ENCODE measurements at regions not wholly inside any gene's neighbourhood (a gene's known extent, or its start where the extent isn't known, plus 50 kb on each side); places are given as distances from the start of the nearest gene placed in this dataset.

GRCh38 chr14:39827901-39828655 lies 395.8 kb upstream of the FBXO33 start:
- WGBS (ENCODE audit: low lambda C conversion rate): 0% methylated on average over 2 of the region's 2 CpGs
- no peaks in the 10 kb centered on the region for H3K27me3 ChIP-seq (ENCODE audit: insufficient read depth)
- H3K36me3 ChIP-seq (replicated peaks in 1 of 2; ENCODE audit: control insufficient read depth in 1 of 2, insufficient read depth in 2 of 2, low read length in 1 of 2): no peaks in the 10 kb centered on the region
- no peaks in the 10 kb centered on the region for H3K4me1 ChIP-seq (ENCODE audit: control insufficient read depth in 1 of 2, insufficient read depth in 2 of 2, low read depth in 1 of 2, low read length in 1 of 2)
- DNase-seq: no peak
- H3F3A ChIP-seq (replicated peaks; ENCODE audit: insufficient read depth): no peaks in the 10 kb centered on the region
- H3K9ac ChIP-seq: no peak overlapping the region
- ChIA-PET CTCF (no interaction called here), POLR2A (no interaction called here)
- no peak overlapping the region for H3K27ac ChIP-seq (ENCODE audit: low read depth in 2 of 2, low read length in 1 of 2)
- TF ChIP-seq SIN3A (IDR thresholded peaks at IDR 0.05; ENCODE audit: borderline replicate concordance, low read depth, low read length) (no peak), EP300 (IDR thresholded peaks at IDR 0.05; ENCODE audit: borderline replicate concordance in 1 of 2, low read depth in 1 of 2, low read length in 1 of 2) (no peak), NRF1 (IDR thresholded peaks at IDR 0.05; ENCODE audit: low read depth, low read length) (no peak), FOXM1 (IDR thresholded peaks at IDR 0.05; ENCODE audit: low read depth) (no peak), MAX (IDR thresholded peaks at IDR 0.05; ENCODE audit: low read depth) (no peak), YY1 (IDR thresholded peaks at IDR 0.05; ENCODE audit: low read depth) (no peak), USF1 (IDR thresholded peaks at IDR 0.05; ENCODE audit: borderline replicate concordance, low read depth) (no peak), POLR2AphosphoS5 (IDR thresholded peaks at IDR 0.05; ENCODE audit: low read depth, low read length) (no peak), RAD21 (IDR thresholded peaks at IDR 0.05; ENCODE audit: low read length) (no peak), RCOR1 (IDR thresholded peaks at IDR 0.05; ENCODE audit: low read length) (no peak), RXRA (IDR thresholded peaks at IDR 0.05; ENCODE audit: borderline replicate concordance, low read depth) (no peak), TAF1 (IDR thresholded peaks at IDR 0.05; ENCODE audit: borderline replicate concordance, low read depth, low read length) (no peak), PBX3 (IDR thresholded peaks at IDR 0.05) (no peak), TEAD4 (IDR thresholded peaks at IDR 0.05; ENCODE audit: borderline replicate concordance, insufficient read depth) (no peak), SMC3 (IDR thresholded peaks at IDR 0.05; ENCODE audit: low read depth, low read length) (no peak), RFX5 (IDR thresholded peaks at IDR 0.05; ENCODE audit: low read length) (no peak), IRF3 (IDR thresholded peaks at IDR 0.05; ENCODE audit: low read depth, low read length) (no peak), JUND (IDR thresholded peaks at IDR 0.05) (no peak), CHD2 (IDR thresholded peaks at IDR 0.05; ENCODE audit: low read length, partially characterized antibody) (no peak), MXI1 (IDR thresholded peaks at IDR 0.05; ENCODE audit: low read depth, low read length) (no peak)
- no peaks in the 10 kb centered on the region for H3K9me2 ChIP-seq
- H3K4me3 ChIP-seq (ENCODE audit: low read depth in 2 of 2, low read length in 1 of 2): no peak overlapping the region
- H3K79me2 ChIP-seq (ENCODE audit: insufficient read depth): no peaks in the 10 kb centered on the region
- no peaks in the 10 kb centered on the region for H4K20me1 ChIP-seq (ENCODE audit: insufficient read depth)
- no peak overlapping the region for H2AFZ ChIP-seq (ENCODE audit: low read depth)
- no peaks in the 10 kb centered on the region for H3K9me3 ChIP-seq
- no peak overlapping the region for H3K4me2 ChIP-seq
